Activated CD4-positive, alpha-beta T cell treated with anti-CD3 and anti-CD28 coated beads for 48 hours (primary cell): ENCODE measurements at regions not wholly inside any gene's neighbourhood (a gene's known extent, or its start where the extent isn't known, plus 50 kb on each side); places are given as distances from the start of the nearest gene placed in this dataset.
A peak's percentile ranks its signal among the peaks of the same experiment; 100 is the strongest.

Experiments
- DNase-seq: peaks from one replicate; pipeline ENCODE4 v3.0.0-alpha.2; 2020

DNA sequence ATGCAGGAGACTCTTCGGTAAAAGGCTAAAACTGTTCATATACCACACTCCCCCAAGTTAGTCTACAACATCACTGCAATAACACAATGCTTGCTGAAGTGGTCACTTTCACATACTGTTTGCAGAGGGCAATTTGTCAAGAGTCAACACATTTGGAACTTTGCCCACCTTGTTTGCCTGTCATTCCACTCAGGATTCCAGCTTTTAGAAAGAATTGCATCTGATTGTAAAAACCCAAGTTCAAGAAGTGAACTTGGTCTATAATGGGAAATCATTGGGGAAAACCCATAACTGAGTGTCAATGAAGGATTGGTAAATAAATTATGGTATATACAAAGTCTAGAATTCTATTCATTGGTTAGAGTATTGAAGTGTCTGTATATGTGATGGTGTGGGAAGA is 120.5 kb downstream of the GADD45G start:
- DNase-seq, result no peak

DNA sequence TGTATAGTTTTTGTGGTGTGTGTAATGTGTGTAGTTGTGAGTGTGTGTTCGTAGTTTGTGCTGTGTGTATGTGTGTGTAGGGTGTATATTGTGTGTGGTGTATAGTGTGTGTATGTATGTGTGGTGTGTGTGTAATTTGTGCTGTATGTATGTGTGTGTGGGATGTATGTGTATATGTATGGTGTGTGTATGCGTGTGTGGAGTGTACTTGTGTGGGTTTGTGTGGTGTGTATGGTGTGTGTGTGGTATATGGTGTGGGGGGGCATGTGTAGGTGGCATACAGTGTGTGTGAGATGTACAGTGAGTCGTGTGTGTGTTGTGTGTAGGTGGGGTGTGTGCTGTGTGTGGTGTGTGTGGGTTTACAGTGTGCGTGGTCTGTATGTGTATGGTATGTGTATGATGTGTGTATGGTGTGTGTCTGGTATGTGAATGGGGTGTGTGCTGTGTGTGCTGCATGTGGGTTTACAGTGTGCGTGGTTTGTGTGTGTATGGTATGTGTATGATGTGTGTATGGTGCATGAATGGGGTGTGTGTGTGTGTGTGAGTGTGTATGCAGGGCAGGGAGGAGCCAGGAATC is 125.2 kb downstream of the GADD45G start:
- no peak for DNase-seq

DNA sequence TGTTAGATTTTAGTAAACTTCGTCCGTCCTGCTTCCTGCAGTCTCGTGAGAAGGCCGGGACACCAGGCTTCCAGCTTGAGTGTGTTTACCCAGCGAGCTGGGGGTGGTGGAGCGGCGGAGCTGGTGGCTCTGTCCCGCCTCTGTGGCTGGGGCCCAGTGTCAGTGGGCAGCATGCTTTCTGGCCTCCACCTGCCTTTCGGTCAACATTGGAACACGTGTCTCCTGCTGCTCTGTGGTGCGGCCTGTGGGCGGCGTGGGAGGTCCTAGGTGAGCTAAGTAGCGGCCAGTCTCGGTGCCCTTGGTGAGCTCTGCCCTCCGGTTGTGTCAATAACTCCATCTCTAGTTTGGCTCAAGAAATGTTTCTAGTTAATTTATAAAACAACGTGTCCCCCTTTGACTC is 125.9 kb downstream of the GADD45G start:
- no peak for DNase-seq

DNA sequence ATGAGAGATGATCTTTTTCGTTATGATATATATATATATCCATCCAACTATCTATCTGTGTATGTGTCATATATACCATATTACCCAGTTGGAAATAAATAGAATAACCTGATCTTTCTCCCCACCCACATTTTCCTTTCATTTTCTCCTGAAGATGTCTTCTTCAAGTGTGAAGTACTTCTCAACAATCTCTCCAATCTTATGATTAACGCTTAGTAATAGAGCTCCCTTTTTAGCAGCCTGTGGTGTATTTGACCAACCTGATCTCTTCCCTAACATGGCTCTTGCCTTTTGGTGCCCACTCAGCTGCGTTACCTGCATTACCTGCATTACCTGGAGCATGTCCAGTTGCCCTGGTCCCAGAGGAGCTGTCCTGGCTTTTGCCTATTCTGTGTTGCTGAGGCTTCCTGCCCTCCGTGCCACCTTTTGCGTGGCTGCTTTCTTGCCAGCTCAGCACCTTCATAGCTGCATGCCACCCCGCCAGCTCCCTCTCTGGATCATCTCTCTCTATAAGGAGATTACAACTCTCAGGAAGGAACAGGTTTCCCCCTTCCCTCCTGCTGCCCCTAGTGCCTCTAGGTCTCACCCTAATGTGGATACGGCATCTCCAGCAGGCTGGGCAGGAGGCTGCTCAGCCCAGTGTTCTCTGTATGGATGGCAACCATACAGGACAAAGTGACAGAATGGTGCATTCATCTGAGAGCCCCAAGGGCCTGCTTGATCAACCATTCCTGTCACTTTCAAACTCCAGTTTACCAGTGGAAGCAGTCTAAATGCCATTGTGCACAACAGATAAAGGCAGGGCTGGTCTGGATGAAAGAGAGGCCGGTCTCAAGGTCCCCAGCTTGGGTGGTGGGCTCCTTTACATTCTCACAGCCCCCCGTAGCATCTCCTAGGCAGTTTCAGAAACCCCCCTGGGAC is 126.7 kb downstream of the GADD45G start:
- DNase-seq, result no peak

DNA sequence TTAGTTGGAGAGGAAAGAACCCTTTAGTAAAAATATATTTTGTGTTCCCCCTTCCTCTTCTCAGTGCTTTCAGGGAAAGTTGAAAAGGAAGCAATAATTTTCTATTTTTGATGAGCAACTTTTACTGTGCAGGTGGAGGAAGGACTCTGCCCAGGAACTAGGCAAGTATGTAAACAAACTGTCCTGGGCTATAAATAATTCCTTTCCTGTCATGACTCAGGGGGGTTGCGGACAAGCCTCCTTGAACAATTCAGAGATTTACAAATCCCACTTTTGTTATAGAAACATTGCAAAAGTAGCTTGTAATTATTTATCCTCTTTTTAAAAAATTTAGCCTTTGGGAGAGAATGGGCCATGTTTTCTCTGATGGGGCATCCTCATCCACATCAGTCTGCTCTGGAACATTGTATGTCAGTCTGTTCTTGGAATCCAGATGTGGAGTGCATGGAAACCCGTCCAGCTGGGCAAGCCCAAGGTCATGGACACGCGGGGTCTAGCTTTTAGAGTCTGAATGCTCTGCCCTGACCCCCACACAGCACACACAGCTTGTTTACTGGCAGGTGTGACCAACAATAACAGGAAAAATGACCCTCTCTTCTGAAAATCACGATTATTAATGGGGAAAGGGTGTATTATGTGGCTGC is 127.6 kb downstream of the GADD45G start:
- DNase-seq, result no peak

- DNase-seq, result no peak
These were observed 128.1 kb downstream of the GADD45G start for GRCh38 chr9:89732939-89733324.

GRCh38 chr9:89734600-89735041 is 129.8 kb downstream of the GADD45G start:
- DNase-seq, result no peak

DNA sequence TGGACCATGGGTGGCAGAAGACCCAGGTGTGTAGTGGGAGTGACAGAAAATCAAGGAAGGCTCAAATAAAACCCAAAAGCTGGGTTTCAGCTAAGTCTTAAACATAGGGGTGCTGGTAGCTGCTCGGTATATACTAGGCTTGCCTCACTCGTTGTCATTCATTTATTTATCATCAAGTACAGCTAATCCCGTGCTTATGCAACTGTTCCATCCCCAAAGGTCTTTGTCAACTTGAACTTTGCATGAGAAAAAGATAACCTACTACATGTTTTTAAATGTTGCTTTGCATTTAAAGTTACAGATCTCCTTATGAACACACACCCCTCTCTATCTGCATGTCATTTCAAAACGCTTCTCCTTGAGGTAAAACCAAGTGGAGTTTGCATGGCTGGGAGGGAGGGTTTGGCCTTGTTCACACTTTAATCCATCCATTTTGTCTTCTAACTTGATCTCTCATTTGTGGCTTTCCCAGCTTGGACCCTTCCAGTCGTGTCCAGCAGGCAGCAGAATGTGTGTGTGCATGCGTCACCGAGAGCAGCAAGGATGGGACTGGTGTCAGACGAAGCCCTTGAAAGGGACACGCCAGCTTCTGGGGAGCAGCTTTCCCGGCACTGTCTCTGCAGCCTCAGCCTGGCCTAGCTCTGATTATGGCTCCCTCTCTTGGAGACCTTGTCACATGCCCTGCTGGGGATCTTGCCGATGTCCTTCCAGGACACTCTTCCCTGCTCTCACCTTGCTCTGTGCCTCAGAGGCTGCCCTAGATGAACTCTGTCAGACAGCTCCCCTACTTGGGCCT is 133.5 kb downstream of the GADD45G start:
- DNase-seq, result no peak

DNA sequence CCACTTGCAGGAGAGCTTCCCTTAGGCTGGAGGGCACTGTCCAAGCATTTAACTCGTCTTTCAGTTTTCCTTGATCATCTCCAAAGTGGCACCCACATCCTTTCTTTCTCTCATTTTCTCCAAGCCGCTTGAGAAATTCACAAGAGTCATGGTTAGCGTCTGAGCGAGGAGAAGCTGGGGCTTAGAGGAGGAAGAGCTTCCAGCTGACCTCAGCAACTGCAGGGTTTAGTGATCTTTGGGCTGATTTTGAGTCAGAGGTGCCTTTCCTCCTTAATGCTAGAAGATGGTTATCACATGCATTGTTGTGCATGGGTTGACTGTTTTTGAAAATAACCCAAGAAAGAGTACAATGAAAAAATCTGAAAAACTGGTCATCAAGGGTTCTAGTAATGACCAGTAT is 134.7 kb downstream of the GADD45G start:
- DNase-seq, result peak; percentile 44

- no peak for DNase-seq
These were observed 135.1 kb downstream of the GADD45G start for GRCh38 chr9:89739916-89740315.

DNA sequence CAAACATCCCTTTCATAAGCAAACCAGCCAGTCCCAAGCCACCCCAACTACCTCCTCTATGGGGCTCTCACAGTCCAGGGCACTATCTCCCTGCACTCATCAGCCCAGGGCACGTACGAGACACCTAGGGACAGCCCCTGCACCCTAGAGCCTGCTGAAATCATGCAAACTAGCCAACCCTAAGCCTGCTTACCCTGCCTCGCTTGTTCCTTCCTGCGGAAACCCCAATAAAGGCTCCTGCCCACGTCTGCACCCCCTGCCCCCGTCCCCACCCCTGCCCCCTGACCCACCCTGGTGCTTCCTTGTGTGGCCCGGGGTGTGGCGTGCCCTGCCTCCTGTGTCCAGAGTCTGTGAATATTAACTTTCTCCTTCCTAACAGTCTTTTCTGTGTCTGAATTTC is 135.9 kb downstream of the GADD45G start:
- DNase-seq, result peak; percentile 64

DNA sequence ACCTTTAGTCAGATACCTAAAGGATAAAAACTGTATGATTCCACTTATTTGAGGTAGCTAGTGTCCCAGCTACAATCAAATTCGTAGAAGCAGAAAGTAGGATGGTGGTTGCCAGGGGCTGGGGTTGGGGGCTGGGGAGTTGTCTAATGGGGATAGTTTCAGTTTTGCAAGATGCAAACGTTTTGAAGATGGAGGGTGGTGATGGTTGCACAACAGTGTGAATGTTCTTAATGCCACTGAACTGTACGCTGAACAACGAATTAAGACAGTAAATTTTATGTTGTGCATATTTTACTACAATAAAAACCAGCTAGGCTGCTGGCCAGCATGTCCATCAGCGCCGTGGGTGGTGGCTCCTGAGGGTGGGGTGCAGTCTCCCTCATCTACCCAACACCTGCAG is 137.8 kb downstream of the GADD45G start:
- DNase-seq, result no peak

DNA sequence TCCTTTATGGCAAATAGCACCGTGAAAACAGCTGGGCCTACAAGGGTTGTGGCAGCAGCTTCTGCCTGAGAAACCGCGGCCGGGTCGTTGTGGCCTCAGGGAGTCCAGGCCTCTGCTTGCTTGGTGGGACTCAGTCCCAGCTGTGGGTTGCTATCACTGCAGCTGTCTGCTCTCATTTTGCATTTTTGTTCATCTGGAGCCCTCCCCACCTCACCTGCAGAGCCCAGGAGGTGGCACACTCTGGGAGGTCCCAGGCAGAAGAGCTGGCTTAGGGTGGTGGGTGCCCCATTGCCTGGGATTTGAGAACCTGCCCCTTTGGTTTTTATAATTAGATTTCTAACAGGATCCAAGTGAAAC is 138.4 kb downstream of the GADD45G start:
- peak; percentile 17 for DNase-seq

DNA sequence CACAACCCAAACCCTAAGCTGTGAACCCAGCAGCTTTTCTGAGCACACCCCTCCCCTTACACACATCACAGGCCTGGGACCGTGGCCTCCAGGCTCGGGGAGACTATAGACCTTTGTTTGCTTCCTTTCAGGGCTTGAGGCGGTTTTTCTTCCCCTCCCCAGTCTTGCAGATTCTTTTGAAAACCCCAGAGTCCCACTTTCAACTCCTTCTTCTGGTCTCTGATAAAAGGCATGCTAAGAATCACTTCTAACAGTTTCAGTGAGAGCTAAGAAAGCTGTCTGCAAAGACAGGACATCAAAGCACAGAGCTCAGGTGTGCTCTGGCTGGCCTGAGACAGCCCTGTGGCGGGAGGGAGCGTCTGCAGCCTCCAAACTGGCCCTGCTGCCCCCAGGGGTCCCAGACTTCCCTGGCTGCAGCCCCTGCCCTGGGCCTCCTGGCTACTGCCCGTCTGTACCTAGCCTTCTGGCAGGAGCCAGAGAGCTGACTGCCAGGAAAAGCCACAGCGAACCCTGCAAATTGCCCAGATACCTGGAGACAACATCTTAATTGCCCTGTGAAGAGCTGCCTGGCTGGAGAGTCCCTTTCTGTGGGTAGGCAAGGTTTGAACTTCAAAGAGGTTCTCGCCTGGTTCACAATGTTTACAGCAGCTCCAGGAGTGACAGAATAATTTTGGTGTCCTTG is 138.9 kb downstream of the GADD45G start:
- DNase-seq, result peak; percentile 36

GRCh38 chr9:89744255-89744648 is 139.4 kb downstream of the GADD45G start:
- DNase-seq, result no peak

- DNase-seq, result no peak
These were observed 139.9 kb downstream of the GADD45G start for GRCh38 chr9:89744730-89745129.

- DNase-seq, result no peak
These were observed 141.0 kb downstream of the GADD45G start for GRCh38 chr9:89745601-89746376.

- DNase-seq, result no peak
These were observed 141.7 kb downstream of the GADD45G start for GRCh38 chr9:89746385-89747116.

- no peak for DNase-seq
These were observed 142.8 kb downstream of the GADD45G start for GRCh38 chr9:89747596-89747995.

- DNase-seq, result no peak
These were observed 143.3 kb downstream of the GADD45G start for GRCh38 chr9:89748021-89748670.
